Progenitor cell of endocrine pancreas (in vitro differentiated cells): ENCODE measurements at regions not wholly inside any gene's neighbourhood (a gene's known extent, or its start where the extent isn't known, plus 50 kb on each side); places are given as distances from the start of the nearest gene placed in this dataset.

Experiments used
- DNase-seq: peaks from one replicate; pipeline ENCODE4 v3.0.0; 2021; ENCODE audit warnings: low spot score; ENCODE audit not compliant: unreplicated experiment
- H3K27ac Mint-ChIP-seq: 2 replicates; pipeline ENCODE4 v1.8.0; 2021; ENCODE audit warnings: mild to moderate bottlenecking, moderate library complexity, mixed read lengths
- H3K27me3 Mint-ChIP-seq: 2 replicates; pipeline ENCODE4 v1.8.0; 2021; ENCODE audit warnings: mixed read lengths
- H3K36me3 Mint-ChIP-seq: 2 replicates; pipeline ENCODE4 v1.8.0; 2022; ENCODE audit warnings: mixed read lengths; ENCODE audit not compliant: insufficient read depth
- H3K4me1 Mint-ChIP-seq: 2 replicates; pipeline ENCODE4 v1.8.0; 2021; ENCODE audit warnings: low read depth, mixed read lengths
- H3K4me3 Mint-ChIP-seq: 2 replicates; pipeline ENCODE4 v1.8.0; 2021; ENCODE audit warnings: low read depth, mild to moderate bottlenecking, moderate library complexity, mixed read lengths
- H3K9me3 Mint-ChIP-seq: 2 replicates; pipeline ENCODE4 v1.8.0; 2021; ENCODE audit warnings: low read depth, mixed read lengths
- TF ChIP-seq, protein P1 (sequence below): fragments of 200-600 bp; sonication (generic); IDR thresholded peaks from one replicate; pipeline ENCODE4 v1.5.0; 2021; ENCODE audit warnings: antibody characterized with exemption, mild to moderate bottlenecking; ENCODE audit not compliant: unreplicated experiment

DNA sequence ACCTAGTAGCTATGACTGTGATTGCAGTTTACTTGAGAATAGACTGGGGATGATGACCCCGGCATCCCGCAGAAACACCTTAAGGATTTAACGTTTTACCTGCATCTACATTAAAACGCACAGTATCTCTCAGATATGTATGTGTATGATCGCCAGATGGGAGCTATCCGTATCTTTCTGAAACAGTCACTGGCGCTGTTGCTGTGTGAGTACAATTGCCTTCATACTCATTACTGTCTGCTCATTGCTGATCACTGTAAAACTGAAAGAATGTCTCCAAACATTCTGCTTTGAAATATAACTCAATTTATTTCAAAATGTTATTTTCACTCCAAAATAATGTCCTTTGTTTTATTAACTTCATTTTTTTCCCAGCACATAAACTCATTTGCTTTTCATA is 388.9 kb upstream of the AKR1E2 start:
- Mint-ChIP-seq H3K36me3 (no peaks in the 10 kb centered on the region), H3K4me1 (peaks cover 8% of the 10 kb centered on the region), H3K4me3 (no peak overlapping the region), H3K27ac (no peak overlapping the region), H3K9me3 (peaks cover 2% of the 10 kb centered on the region), H3K27me3 (peaks cover 19% of the 10 kb centered on the region)
- DNase-seq = no peak
- TF ChIP-seq, protein P1, sequence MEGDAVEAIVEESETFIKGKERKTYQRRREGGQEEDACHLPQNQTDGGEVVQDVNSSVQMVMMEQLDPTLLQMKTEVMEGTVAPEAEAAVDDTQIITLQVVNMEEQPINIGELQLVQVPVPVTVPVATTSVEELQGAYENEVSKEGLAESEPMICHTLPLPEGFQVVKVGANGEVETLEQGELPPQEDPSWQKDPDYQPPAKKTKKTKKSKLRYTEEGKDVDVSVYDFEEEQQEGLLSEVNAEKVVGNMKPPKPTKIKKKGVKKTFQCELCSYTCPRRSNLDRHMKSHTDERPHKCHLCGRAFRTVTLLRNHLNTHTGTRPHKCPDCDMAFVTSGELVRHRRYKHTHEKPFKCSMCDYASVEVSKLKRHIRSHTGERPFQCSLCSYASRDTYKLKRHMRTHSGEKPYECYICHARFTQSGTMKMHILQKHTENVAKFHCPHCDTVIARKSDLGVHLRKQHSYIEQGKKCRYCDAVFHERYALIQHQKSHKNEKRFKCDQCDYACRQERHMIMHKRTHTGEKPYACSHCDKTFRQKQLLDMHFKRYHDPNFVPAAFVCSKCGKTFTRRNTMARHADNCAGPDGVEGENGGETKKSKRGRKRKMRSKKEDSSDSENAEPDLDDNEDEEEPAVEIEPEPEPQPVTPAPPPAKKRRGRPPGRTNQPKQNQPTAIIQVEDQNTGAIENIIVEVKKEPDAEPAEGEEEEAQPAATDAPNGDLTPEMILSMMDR = no peak

DNA sequence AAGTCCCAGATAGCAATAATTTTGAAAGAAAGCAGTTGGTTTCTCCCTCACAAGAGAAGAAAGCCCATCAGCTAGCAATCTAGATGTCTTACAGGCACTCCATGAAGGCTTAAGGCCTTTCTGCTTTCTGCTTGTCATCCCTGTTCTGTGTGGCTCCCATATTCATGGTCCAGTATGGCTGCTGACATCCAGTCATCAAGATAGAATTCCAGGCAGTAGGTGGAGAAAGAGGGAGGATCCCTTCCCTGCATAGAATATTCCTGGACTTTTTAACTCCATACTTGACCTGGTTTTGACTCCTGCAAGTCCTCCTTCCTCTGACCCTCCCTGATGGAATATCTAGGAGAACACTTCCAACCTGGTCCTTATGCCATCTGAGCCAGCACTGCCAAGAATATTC is 389.9 kb upstream of the AKR1E2 start:
- TF ChIP-seq, protein P1 = no peak
- Mint-ChIP-seq H3K27me3 (peaks cover 21% of the 10 kb centered on the region), H3K4me1 (peaks cover 8% of the 10 kb centered on the region), H3K4me3 (no peak overlapping the region), H3K36me3 (no peaks in the 10 kb centered on the region), H3K27ac (no peak overlapping the region), H3K9me3 (no peaks in the 10 kb centered on the region)
- no peak for DNase-seq

DNA sequence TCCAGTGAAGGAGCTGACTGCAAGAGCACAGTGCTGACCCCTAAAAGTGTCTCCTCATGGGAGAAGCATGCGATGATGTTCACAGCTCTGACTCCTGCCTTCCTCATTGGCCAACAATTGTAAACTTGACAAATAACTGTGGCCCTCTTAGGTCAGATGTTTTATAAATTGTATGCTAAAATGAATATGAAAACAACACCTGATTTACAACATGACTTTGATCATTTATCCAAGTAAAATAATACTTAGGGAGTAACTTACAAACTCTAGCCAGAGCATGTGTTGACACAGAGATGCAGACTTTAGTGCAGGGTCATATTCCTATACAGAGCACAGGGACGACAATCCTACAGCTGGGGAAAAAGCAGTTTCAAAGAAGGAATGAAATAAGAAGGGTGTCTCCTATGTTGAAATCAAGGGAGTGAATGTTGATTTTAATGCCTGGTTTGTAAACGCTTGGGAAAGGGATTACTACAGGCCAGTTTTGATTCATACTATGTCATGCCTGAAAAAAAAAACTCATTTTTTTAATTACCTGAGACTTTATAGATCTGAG is 391.4 kb upstream of the AKR1E2 start:
- H3K4me3 Mint-ChIP-seq = no peak overlapping the region

DNA sequence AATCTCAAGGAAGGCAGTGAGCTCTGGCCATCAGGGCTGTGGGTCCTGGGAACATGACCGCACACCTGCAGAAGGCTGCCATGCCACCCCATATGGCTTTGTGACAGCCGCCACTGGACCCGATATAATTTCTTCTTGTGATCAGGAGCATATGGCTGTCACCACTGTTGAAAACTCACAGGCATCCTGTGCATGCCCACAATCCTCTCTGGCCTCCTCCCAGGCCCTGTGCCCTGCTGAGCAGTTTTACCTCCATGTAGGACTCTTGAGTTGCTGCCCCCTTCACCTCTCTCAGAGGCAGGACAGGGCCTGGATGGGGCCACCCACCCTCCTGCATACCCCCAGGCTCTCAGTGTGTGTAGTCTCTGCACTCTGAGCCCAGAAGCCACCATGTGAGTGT is 391.9 kb upstream of the AKR1E2 start:
- H3K27me3 Mint-ChIP-seq = peaks cover 21% of the 10 kb centered on the region
- no peak overlapping the region for H3K27ac Mint-ChIP-seq
- H3K9me3 Mint-ChIP-seq = no peaks in the 10 kb centered on the region
- no peak overlapping the region for H3K4me3 Mint-ChIP-seq
- TF ChIP-seq, protein P1 = no peak
- DNase-seq = no peak
- no peaks in the 10 kb centered on the region for H3K36me3 Mint-ChIP-seq
- peaks cover 7% of the 10 kb centered on the region for H3K4me1 Mint-ChIP-seq

More for the DNA sequence above, 391.4 kb upstream of the AKR1E2 start:
- Mint-ChIP-seq H3K27me3 (peaks cover 21% of the 10 kb centered on the region), H3K36me3 (no peaks in the 10 kb centered on the region), H3K9me3 (no peaks in the 10 kb centered on the region), H3K4me1 (peaks cover 8% of the 10 kb centered on the region), H3K27ac (no peak overlapping the region)
- TF ChIP-seq, protein P1 = no peak
- DNase-seq = no peak

DNA sequence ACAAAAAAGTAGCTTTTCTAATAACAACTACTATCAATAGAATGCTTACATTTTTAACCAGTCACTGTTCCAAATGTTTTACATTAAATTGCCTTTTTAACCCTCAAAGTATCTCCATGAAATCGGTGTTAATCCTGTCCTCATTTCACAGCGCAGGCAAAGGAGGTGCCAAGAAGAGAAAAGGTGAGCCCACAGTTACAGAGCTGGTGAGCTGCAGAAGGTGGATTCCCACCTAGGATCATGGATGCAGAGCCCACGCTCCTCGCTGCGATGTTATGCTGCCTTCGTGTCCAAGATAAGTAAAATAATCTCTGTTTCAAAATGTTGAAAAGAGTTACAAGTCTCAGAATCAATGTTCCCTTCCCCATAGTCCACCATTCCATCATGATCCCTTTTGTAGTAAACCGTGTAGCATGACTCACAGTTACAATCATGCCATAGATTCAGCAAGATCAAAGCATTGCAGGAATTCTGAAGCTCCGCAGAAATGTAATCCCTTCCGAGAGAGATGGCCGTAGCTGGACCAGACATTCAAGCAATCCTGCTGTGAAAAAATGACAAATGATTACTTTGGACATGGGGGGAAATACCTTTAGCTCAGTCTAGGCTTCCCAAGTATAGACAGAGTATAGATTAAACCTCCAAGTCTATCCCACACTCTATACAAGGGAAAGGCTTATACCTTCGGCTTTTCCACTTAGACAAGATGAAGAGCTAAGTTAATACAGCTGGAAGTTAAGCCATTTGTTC is 394.7 kb upstream of the AKR1E2 start:
- no peak overlapping the region for H3K27ac Mint-ChIP-seq
- DNase-seq = no peak
- H3K9me3 Mint-ChIP-seq = no peaks in the 10 kb centered on the region
- peaks cover 13% of the 10 kb centered on the region for H3K27me3 Mint-ChIP-seq
- H3K4me3 Mint-ChIP-seq = no peak overlapping the region
- H3K36me3 Mint-ChIP-seq = no peaks in the 10 kb centered on the region
- H3K4me1 Mint-ChIP-seq = no peaks in the 10 kb centered on the region
- TF ChIP-seq, protein P1 = no peak
